AG20443 (cell line): ENCODE measurements at regions not wholly inside any gene's neighbourhood (a gene's known extent, or its start where the extent isn't known, plus 50 kb on each side); places are given as distances from the start of the nearest gene placed in this dataset.

Experiments used
- DNase-seq: peaks from one replicate; pipeline ENCODE4 v3.0.0; 2012; ENCODE audit warnings: low spot score, mixed read lengths

- no peak for DNase-seq
These were observed 663.4 kb upstream of the TSPY4 start for GRCh38 chrY:8673896-8674295.

- no peak for DNase-seq
These were observed 659.8 kb upstream of the TSPY4 start for GRCh38 chrY:8677336-8677935.

GRCh38 chrY:8687154-8687553 is 650.1 kb upstream of the TSPY4 start:
- no peak for DNase-seq

GRCh38 chrY:8690901-8691685 is 646.2 kb upstream of the TSPY4 start:
- no peak for DNase-seq

GRCh38 chrY:8698571-8698970 is 638.7 kb upstream of the TSPY4 start:
- DNase-seq, result no peak

- DNase-seq, result no peak
These were observed 631.5 kb upstream of the TSPY4 start for GRCh38 chrY:8705636-8706300.

GRCh38 chrY:8712296-8712695 is 625.0 kb upstream of the TSPY4 start:
- no peak for DNase-seq

GRCh38 chrY:8715226-8715625 is 622.0 kb upstream of the TSPY4 start:
- DNase-seq, result no peak

GRCh38 chrY:8726616-8727015 is 610.6 kb upstream of the TSPY4 start:
- no peak for DNase-seq

GRCh38 chrY:8729971-8730370 is 607.3 kb upstream of the TSPY4 start:
- DNase-seq, result no peak

GRCh38 chrY:8741343-8742069 is 595.8 kb upstream of the TSPY4 start:
- DNase-seq, result no peak

- DNase-seq, result no peak
These were observed 573.1 kb upstream of the TSPY4 start for GRCh38 chrY:8764184-8764583.

- DNase-seq, result no peak
These were observed 555.9 kb upstream of the TSPY4 start for GRCh38 chrY:8781184-8781890.

GRCh38 chrY:8794561-8794960 is 542.7 kb upstream of the TSPY4 start:
- no peak for DNase-seq

GRCh38 chrY:8804317-8804716 is 532.9 kb upstream of the TSPY4 start:
- no peak for DNase-seq

- peak; percentile 23 for DNase-seq
These were observed 529.4 kb upstream of the TSPY4 start for GRCh38 chrY:8807648-8808408.

GRCh38 chrY:8808611-8809010 is 528.7 kb upstream of the TSPY4 start:
- DNase-seq, result no peak

GRCh38 chrY:8809076-8809475 is 528.2 kb upstream of the TSPY4 start:
- no peak for DNase-seq

- no peak for DNase-seq
These were observed 523.1 kb upstream of the TSPY4 start for GRCh38 chrY:8814143-8814542.

- no peak for DNase-seq
These were observed 521.6 kb upstream of the TSPY4 start for GRCh38 chrY:8815616-8816015.

GRCh38 chrY:8820032-8820431 is 517.2 kb upstream of the TSPY4 start:
- DNase-seq, result no peak
